22Rv1 (cell line): ENCODE measurements at regions not wholly inside any gene's neighbourhood (a gene's known extent, or its start where the extent isn't known, plus 50 kb on each side); places are given as distances from the start of the nearest gene placed in this dataset.
"Not testable (repeated sequence)": the region's sequence is repeated elsewhere in the genome, so short reads cannot be mapped to it uniquely, and the experiment has no call there.

Experiments
- H3K27ac ChIP-seq: fragments of 450-650 bp; 2 replicates; pipeline ENCODE4 v1.5.1; 2017
- ZFX ChIP-seq: fragments of 450-650 bp; IDR thresholded peaks from 2 replicates; pipeline ENCODE4 v1.6.1; 2017; ENCODE audit warnings: antibody characterized with exemption, borderline replicate concordance
- TF ChIP-seq, protein P1 (sequence below): fragments of 450-650 bp; IDR thresholded peaks from 2 replicates; pipeline ENCODE4 v1.5.1; 2017; ENCODE audit warnings: mild to moderate bottlenecking

DNA sequence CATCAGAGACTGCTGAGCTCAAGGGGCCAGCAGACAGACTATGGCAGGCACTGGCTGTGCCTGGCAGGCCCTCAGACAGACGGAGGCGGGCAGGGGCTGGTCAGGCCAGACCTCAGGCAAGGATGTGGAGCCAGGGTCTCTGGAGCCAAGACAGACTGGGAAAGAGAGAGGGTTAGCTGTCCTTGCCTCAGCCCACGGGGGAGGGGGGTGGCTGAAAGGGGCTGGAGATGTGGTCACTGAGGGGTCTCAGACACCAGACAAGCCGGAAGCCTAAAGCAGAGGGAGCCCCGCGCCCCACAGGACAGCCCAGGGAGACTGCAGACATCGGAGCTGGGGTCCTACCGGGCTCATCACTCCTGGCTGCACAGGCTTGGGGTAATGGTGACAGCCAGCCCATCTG, 141.2 kb upstream of the FOXD4L5 start:
- TF ChIP-seq, protein P1, sequence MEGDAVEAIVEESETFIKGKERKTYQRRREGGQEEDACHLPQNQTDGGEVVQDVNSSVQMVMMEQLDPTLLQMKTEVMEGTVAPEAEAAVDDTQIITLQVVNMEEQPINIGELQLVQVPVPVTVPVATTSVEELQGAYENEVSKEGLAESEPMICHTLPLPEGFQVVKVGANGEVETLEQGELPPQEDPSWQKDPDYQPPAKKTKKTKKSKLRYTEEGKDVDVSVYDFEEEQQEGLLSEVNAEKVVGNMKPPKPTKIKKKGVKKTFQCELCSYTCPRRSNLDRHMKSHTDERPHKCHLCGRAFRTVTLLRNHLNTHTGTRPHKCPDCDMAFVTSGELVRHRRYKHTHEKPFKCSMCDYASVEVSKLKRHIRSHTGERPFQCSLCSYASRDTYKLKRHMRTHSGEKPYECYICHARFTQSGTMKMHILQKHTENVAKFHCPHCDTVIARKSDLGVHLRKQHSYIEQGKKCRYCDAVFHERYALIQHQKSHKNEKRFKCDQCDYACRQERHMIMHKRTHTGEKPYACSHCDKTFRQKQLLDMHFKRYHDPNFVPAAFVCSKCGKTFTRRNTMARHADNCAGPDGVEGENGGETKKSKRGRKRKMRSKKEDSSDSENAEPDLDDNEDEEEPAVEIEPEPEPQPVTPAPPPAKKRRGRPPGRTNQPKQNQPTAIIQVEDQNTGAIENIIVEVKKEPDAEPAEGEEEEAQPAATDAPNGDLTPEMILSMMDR, result no peak
- no peak for TF ChIP-seq ZFX

DNA sequence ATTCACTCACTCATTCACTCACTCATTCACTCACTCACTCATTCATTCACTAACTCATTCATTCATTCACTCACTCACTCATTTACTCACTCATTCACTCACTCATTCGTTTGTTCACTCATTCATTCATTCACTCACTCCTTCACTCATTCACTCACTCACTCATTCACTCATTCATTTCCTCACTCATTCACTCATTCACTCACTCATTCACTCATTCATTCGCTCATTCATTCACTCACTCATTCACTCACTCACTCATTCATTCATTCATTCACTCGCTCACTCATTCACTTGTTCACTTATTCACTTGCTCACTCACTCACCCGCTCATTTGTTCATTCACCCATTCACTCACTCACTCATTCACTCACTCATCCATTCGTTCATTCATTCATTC, 140.2 kb upstream of the FOXD4L5 start:
- not testable (repeated sequence) for H3K27ac ChIP-seq

More for the DNA sequence above, 141.2 kb upstream of the FOXD4L5 start:
- no peak overlapping the region for H3K27ac ChIP-seq

DNA sequence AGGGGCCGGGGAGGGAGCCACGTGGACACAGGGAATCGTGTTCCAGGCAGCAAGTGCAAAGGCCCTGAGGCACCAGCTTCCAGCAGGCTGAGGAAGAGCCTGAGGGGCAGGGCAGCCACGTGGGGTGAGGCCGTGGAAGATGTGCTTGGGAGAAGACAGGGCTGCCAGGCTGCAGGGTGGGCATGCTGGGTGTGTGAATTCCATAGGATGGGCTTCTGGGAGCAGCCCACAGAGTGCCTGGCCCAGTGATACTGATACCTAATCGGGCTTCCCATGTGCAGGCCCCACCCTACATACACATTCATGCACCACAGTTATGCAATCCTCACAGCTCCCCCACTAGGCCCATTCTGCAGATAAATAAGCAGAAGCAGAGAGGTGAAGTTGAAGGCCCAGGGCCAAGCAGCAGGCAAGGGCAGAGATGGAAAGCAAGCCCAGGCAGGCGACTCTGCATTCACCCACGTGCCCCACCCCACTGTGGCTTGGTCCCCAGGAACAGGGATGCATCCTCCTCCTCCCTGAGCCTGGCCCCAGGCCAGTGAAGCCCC, 139.5 kb upstream of the FOXD4L5 start:
- H3K27ac ChIP-seq, result not testable (repeated sequence)

DNA sequence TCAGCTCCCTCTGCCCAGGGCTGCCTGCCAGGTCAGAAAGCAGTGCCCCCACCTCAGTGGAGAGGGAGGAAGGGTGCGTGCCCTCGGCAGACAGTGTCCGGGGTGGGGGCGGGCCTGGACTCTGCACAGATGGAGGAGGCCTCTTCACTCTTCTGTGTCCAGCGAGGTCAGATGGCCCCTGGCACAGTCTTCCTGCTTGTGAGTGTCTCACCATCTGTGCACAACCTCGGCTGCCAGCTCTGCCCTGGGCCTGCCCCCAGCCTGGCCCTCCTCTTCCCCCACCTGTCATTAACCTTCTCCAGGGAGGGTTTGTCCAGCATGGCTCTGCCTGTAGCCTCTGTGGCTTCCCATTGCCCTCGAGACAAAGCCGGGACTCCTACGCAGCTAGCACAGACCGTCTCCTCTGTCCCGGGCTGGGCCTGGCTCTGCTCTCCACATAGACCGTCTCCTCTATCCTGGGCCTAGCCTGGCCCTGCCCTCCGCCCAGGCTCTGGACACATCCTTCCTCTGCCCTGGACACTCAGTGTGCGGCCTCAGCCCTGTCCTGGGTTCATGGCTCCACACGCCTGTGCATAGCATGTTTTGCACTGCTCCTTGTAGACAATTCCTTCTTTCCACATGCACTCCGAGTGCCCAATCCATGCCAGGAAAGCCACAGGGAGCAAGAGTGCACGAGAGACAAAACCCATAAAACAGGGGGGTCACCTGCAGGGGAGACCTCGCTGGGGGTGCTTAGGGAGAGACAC, 138.9 kb upstream of the FOXD4L5 start:
- H3K27ac ChIP-seq, result not testable (repeated sequence)

DNA sequence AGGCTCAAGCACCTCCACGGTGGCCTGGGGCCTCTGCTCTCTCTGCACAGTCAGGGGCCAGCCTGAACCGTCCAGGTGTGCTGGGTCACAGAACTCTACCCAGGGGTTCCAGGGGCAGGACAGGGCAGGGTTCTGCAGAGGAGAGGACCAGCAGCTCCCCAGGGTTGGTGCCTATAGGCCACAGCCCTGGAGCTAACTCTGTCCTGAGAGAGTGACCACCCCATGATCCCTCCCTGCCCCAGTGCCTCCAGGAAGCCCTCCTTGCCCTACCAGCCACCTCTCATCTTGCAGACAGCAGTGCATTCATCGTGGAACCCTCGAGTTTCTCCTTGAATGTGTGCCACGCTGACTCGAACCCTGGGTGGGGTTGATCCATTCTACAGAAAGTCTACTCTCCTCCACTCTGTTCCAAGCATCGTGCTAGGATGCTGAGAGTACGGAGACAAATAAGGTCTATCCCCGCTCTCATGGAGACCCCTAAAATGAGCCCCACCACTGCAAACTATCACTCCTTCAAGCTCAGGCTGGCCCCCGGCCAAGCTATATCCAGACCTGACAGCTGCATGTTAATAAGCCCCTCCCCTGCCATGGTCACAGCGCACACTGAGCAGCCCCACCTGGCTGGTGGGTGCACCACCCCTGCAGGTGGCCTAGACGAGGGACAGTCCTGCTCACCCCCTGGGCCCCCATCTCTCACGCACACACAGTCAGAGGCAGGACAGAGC, 138.1 kb upstream of the FOXD4L5 start:
- H3K27ac ChIP-seq, result not testable (repeated sequence)

DNA sequence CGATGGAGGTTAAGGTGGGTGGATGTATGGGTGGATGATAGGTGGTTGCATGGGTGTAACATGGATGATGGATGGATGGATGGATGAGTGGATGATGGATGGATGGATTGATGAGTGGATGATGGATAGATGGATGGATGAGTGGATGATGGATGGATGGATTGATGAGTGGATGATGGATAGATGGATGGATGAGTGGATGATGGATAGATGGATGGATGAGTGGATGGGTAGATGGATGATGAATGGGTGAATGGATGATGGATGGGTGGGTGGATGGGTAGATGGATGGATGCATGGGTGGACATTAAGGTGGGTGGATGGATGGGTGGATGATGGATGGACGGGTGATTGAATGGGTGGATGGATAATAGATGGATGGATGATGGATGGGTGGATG, 136.5 kb upstream of the FOXD4L5 start:
- H3K27ac ChIP-seq, result not testable (repeated sequence)

DNA sequence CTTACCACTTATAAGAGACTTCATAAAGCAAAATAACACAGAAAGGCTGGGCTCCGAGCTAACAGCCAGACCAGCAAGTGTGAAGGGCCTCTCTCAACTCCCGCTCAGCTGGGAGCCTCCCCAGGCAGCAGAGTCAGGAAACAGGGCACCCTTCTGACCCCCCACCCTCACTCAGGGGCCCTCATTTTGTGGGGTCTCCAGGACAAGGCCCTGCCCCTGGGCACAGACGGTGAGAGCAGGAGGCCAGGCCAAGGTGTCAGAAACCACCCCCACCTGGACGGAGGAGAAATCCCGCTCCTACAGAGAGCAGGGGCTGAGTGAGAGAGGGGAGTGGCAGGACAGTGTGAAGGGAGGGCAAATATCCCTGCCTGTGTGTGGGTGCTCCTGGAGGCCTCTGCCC, 135.8 kb upstream of the FOXD4L5 start:
- TF ChIP-seq, protein P1, result no peak
- no peak for TF ChIP-seq ZFX
- H3K27ac ChIP-seq, result no peak overlapping the region

DNA sequence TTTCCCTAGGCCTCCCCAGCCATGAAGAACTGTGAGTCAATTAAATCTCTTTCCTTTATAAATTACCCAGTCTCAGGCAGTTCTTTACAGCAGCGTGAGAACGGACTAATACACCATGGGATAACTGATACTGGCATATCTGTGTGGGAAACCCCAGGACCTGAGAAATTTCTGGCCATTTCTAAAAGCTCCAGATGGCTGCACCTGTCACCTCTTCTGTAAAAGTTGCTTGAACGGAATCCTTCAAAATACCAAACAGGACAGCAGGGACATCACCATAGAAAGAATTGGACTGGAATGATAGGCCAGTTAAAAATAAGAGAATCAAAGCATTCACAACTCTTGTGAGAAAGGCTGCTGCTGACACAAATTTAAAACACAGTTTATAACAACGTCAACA, 134.0 kb upstream of the FOXD4L5 start:
- H3K27ac ChIP-seq, result not testable (repeated sequence)

DNA sequence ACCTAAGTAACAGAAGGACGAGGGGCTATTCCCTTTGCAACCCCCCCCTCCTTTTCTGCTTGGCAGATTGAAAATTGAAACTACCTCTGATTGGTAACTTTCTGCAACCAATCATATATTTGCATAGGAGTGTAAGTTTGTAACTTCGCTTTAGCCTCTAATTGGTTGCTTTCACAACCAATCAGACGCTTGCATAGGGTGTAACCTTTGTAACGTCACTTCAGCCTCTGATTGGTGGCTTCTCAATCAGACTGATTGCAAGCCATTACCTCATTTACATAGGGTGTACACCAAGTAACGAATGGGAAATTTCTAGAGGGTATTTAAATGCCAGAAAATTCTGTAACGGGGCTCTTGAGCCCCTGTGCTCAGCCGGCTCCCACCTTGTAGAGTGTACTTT, 131.9 kb upstream of the FOXD4L5 start:
- not testable (repeated sequence) for H3K27ac ChIP-seq

DNA sequence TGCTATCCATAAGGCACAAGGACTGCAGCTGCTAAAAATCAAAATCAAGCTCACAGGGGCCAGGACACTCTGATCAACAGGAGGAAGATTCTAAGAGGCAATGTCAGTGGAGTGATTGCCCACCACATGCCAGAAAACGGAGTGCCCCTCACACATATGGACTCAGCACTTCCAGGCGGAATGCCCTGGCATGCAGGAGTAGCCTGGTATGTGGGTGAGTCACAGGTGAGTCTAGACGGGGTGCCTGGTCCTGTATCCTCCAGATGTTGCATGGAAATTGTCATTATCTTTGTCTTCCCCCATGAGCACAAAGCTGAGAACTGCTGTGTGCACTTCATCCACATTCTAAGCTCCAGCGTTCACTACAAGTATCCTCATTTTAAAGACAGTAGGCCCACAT, 129.2 kb upstream of the FOXD4L5 start:
- H3K27ac ChIP-seq, result not testable (repeated sequence)

DNA sequence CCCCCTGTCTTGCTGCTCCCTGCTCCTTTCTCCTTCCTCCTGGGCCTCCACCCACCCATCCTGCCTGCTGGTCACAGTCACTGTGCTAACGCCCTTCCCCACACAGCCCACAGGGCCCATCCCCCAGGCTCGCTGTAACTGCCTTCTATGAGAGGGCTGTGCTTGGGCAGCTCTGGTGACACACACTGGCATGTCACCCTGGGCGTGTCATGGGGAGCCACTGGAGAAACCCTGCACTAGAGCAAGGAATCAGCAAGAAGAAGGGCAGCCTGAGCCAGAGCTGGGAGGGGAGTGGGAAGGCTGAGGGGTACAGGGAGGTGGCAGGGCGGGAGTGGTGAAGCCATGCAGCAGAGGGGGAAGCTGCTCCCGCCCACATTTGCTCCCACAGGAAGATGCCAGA, 128.4 kb upstream of the FOXD4L5 start:
- H3K27ac ChIP-seq, result not testable (repeated sequence)

DNA sequence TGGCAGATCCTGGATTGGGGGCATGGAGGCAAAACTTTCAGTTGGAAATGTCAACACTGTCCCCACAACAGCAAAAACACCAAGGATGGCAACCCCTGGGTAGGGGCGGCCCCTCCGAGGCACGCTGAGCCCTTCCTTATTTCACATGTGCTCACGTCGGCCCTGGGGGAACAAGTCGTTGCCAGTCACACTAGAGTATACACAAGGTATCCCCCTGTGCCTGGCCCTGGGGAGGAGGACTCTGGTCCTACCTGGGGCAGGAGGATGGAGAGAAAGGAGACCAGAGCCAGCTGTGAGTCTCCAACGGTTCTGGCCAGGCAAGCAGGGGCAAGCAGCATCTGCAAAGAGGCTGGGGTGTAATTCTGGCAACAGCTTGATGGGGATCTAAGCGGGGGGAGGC, 126.9 kb upstream of the FOXD4L5 start:
- TF ChIP-seq, protein P1, result no peak
- TF ChIP-seq ZFX, result no peak
- no peak overlapping the region for H3K27ac ChIP-seq
